Non-pigmented ciliary epithelial cell (primary cell): ENCODE measurements at regions not wholly inside any gene's neighbourhood (a gene's known extent, or its start where the extent isn't known, plus 50 kb on each side); places are given as distances from the start of the nearest gene placed in this dataset.
"Not testable (repeated sequence)": the region's sequence is repeated elsewhere in the genome, so short reads cannot be mapped to it uniquely, and the experiment has no call there.

Experiments used
- DNase-seq: peaks from one replicate; pipeline ENCODE4 v3.0.0-alpha.2; 2010; ENCODE audit warnings: low read depth

DNA sequence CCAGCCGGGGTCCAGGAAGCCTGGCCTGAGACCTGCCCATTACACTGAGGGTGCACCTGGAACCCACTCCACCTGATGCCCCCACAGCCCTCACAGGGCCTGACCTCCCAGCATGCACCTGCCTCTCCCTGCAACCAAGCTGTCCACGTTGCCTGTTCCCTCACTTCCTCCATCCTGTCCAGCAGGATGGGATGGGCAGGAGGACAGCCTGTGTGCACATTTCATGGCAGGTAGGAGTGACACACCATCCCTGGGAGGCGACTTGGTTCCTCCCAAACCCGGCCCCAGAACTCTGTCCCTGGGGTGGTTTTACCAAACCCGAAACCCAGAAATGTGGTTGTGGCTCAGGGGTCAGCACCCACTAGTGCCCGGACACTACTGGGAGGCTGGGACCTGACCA lies 203.8 kb upstream of the ZNF519 start:
- not testable (repeated sequence) for DNase-seq

DNA sequence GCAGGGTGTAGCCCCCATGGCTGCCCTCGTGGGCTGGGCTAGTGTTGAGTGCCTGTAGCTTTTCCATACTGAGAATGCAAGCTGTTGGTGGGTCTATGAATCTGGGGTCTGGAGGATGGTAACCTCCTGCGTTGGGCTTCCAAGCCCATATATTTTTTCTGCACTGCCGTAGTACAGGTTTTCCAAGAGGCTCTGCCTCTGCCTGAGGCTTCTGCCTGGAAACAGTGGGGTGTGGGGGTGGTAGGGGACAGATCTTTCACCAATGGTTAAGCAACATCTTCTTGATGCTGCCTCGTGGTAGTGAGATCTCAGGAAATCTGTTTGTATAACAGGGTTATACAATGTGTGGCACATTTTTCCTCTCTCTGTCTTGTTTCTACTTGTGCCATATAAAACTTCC lies 189.0 kb upstream of the ZNF519 start:
- DNase-seq, result not testable (repeated sequence)

DNA sequence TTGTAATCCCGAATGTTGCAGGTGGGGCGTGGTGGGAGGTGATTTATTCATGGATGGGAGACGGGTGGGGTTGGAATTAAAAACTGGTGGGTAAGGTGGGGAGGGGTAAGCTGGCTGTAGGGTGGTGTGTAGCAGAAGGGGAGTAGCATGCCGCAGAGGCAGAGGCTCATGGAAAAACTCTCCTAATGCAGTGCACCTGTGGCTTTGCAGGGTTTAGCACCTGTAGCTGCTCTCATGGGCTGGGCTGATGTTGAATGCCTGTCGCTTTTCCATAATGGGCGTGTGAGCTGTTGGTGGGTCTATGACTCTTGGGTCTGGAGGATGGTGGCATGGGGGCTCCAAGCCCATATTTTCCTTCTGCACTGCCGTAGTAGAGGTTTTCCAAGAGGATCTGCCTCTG lies 169.0 kb upstream of the ZNF519 start:
- not testable (repeated sequence) for DNase-seq

DNA sequence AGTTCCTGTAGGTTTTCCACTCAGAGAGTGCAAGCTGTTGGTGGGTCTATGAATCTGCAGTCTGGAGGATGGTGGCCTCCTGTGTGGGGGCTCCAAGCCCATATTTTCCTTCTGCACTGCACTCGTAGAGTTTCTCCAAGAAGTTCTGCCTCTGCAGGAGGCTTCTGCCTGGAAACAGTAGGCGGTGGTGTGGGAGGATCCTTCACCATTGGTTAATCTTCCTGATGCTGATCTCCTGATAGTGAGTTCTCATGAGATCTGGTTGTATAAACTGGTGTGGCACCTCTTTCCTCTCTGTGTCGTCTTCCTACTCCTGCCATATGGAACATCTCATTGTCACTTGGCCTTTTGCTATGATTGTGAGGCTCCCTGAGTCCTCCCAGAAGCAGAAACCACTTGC lies 162.8 kb upstream of the ZNF519 start:
- not testable (repeated sequence) for DNase-seq

DNA sequence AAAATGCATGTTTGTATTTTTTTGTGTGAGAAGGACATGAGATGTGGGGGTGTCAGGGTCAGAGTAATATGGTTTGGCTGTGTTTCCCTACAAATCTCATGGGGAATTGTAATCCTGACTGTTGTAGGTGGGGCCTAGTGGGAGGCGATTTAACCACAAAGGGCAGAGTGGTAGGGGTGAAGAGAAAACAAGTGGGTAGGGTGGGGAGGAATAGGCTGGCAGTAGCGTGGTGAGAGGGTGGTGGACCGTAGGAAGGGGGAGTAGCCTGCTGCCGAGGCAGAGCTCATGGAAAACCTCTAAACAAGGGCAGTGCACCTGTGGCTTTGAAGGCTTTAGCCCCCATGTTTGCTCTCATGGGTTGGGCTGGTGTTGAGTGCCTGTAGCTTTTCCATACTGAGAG lies 152.8 kb upstream of the ZNF519 start:
- DNase-seq, result no peak

DNA sequence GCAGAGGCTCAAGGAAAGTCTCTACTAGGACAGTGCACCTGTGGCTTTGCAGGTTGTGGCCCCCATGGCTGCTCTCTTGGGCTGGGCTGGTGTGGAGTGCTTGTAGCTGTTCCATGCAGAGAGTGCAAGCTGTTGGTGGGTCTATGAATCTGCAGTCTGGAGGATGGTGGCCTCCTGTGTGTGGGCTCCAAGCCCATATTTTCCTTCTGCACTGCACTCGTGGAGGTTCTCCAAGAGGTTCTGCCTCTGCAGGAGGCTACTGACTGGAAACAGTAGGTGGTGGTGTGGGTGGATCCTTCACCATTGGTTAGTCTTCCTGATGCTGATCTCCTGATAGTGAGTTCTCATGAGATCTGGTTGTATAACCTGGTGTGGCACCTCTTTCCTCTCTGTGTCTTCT lies 143.2 kb upstream of the ZNF519 start:
- not testable (repeated sequence) for DNase-seq

DNA sequence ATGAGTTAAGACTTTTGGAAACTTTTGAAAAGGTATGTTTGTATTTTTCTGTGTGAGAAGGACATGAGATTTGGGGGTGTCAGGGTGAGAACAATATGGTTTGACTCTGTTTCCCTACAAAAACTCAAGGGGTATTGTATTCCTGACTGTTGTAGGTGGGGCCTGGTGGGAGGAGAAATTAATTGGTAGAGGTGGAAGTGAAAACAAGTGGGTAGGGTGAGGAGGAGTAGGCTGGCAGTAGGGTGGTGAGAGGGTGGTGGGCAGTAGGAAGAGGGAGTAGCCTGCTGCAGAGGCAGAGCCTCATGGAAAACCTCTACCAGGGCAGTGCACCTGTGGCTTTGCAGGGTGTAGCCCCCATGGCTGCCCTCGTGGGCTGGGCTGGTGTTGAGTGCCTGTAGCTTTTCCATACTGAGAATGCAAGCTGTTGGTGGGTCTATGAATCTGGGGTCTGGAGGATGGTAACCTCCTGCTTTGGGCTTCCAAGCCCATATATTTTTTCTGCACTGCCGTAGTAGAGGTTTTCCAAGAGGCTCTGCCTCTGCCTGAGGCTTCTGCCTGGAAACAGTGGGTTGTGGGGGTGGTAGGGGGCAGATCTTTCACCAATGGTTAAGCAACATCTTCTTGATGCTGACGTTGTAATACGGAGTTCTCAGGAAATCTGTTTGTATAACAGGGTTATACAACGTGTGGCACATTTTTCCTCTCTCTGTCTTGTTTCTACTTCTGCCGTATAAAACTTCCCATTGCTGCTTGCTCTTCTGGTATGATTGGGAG lies 133.6 kb upstream of the ZNF519 start:
- not testable (repeated sequence) for DNase-seq

DNA sequence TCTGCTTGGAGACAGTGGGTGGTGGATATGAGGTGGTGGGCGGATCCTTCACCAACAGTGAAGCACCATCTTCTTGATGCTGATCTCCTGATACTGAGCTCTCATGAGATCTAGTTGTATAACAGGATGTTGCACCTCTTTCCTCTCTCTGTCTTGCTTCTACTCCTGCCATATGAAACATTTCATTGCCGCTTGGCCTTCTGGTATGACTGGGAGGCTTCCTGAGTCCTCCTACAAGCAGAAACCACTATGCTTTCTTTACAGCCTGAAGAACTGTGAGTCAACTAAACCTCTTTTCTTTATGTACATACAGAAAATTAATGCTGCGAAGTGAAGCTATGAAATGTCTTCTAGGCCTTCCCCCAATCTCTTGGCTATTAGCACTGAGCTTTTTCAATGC lies 130.6 kb upstream of the ZNF519 start:
- not testable (repeated sequence) for DNase-seq

DNA sequence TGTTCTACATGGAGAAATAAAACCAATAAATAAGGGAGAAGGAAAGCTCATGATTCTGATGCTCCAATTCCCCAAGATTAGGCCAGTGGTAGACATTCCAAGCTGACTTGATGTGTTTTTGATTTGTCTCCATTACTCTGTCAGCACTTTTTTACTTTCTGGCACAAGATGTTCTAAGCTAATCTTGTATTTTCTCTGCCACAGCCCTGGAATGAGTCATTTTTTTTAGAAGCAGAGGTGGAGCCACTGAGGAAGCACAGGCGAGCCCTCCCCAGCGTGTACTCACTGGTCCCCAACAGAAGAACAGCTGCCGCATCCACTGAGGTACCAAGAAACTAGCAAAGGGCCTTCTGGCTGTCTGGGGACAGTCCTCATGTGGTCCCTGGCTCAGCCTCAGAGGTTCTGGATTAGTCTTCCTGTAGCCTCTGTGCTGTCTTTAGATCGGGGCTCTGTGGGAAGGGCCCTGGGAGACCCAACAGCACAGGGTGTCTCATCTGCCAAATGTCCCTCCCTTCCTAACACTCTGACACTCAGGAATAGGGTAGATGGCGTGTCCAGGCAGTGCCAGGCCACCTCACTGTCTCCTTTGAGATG lies 117.9 kb upstream of the ZNF519 start:
- DNase-seq, result not testable (repeated sequence)

DNA sequence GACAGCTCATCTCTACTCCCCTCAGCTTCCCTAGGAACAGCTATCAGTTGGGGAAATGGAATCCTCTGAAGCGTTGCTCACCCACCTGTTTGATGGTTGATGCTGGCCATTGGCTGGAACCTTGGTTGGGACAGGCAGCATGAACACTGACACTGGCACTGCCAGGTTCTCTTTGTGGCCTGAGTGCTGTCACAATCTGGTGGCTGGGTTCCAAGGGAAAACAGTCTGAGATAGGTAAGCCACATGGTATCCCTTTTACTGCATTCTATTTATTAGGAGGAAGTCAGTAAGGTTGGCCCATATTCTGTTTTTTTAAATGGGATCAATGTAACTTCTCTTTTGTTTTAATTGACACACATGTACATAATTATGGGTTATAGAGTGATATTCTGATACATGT lies 107.0 kb upstream of the ZNF519 start:
- not testable (repeated sequence) for DNase-seq

DNA sequence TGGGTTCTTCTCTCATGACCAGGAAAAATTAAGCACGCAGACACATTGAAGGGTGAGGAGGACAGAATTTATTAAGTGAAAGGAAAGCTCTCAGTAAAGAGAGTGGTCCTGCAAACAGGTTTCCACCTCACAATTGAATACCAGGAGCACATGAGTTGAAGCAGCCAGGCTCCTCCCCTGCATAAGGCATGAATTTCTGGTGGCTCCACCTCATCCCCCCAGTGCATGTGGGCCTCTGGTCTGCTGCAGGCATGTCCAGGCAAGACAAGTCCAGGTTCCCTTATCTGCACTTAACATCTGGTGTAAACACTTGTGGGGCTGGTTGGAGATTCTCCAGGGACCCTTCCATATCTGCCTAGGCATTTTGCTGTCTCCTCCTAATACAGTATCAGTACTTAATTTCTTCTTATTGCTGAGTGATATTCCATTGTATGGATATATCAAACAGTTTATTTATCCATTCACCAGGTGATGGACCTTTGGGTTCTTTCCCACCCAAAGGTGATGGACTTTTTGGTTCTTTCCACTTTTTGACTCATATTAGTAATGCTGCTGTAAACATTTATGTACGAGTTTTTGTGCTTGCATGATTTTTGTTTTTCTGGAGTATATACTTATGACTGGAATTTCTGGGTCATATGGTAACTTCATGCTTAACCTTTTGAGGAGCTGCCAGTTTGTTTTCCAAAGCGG lies 104.3 kb upstream of the ZNF519 start:
- DNase-seq, result not testable (repeated sequence)

DNA sequence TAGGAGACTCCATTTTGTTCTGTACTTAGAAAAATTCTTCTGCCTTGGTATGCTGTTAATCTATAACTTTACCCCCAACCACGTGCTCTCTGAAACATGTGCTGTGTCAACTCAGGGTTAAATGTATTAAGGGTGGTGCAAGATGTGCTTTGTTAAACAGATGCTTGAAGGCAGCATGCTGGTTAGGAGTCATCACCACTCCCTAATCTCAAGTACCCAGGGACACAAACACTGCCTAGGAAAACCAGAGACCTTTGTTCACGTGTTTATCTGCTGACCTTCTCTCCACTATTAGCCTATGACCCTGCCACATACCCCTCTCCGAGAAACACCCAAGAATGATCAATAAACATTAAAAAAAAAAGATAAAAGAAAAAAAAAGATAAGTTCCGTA lies 93.0 kb upstream of the ZNF519 start:
- not testable (repeated sequence) for DNase-seq

DNA sequence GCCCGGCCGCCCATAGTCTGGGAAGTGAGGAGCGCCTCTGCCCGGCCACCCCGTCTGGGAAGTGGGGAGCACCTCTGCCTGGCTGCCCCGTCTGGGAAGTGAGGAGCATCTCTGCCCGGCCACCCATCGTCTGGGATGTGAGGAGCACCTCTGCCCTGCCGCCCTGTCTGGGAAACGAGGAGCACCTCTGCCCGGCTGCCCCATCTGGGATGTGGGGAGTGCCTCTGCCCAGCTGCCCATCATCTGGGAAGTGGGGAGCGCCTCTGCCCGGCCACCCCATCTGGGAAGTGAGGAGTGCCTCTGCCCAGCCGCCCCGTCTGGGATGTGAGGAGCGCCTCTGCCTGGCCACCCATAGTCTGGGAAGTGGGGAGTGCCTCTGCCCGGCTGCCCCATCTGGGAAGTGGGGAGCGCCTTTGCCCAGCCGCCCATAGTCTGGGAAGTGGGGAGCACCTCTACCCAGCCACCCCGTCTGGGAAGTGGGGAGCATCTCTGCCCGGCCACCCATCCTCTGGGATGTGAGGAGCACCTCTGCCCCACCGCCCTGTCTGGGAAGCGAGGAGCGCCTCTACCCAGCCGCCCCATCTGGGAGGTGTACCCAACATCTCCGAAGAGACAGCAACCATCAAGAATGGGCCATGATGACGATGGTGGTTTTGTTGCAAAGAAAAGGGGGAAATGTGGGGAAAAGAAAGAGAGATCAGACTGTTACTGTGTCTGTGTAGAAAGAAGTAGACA lies 92.5 kb upstream of the ZNF519 start:
- not testable (repeated sequence) for DNase-seq

DNA sequence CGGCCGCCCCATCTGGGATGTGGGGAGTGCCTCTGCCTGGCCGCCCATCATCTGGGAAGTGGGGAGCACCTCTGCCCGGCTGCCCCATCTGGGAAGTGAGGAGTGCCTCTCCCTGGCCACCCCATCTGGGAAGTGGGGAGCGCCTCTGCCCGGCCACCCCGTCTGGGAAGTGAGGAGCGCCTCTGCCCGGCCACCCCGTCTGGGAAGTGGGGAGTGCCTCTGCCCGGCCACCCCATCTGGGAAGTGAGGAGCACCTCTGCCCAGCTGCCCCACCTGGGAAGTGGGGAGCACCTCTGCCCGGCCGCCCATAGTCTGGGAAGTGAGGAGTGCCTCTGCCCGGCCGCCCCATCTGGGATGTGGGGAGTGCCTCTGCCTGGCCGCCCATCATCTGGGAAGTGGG lies 91.7 kb upstream of the ZNF519 start:
- not testable (repeated sequence) for DNase-seq

DNA sequence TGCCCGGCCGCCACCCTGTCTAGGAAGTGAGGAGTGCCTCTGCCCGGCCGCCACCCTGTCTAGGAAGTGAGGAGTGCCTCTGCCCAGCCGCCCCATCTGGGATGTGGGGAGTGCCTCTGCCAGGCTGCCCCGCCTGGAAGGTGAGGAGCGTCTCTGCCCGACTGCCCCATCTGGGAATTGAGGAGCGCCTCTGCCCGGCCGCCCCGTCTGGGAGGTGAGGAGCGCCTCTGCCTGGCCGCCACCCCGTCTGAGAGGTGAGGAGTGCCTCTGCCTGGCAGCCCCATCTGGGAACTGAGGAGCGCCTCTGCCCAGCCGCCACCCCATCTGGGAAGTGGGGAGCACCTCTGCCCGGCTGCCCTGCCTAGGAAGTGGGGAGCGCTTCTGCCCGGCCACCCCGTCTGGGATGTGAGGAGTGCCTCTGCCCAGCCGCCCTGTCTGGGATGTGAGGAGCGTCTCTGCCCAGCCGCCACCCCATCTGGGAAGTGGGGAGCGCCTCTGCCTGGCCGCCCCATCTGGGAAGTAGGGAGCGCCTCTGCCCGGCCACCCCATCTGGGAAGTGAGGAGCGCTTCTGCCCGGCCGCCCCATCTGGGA lies 91.1 kb upstream of the ZNF519 start:
- not testable (repeated sequence) for DNase-seq

DNA sequence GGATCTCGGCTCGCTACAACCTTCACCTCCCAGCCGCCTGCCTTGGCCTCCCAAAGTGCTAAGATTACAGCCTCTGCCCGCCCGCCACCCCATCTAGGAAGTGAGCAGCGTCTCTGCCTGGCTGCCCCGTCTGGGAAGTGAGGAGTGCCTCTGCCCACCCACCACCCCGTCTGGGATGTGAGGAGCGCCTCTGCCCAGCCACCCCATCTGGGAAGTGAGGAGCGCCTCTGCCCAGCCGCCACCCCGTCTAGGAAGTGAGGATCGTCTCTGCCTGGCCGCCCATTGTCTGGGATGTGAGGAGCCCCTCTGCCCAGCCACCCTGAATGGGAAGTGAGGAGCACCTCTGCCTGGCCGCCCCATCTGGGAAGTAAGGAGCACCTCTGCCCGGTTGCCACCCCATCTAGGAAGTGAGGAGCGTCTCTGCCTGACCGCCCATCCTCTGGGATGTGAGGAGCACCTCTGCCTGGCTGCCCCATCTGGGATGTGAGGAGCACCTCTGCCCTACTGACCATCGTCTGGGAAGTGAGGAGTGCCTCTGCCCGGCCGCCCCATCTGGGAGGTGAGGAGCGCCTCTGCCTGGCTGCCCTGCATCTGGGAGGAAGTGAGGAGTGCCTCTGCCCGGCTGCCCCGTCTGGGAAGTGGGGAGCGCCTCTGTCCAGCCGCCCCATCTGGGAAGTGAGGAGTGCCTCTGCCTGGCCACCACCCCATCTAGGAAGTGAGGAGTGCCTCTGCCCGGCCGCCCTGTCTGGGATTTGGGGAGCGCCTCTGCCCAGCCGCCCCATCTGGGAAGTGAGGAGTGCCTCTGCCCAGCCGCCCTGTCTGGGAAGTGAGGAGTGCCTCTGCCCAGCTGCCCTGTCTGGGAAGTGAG lies 90.4 kb upstream of the ZNF519 start:
- not testable (repeated sequence) for DNase-seq

DNA sequence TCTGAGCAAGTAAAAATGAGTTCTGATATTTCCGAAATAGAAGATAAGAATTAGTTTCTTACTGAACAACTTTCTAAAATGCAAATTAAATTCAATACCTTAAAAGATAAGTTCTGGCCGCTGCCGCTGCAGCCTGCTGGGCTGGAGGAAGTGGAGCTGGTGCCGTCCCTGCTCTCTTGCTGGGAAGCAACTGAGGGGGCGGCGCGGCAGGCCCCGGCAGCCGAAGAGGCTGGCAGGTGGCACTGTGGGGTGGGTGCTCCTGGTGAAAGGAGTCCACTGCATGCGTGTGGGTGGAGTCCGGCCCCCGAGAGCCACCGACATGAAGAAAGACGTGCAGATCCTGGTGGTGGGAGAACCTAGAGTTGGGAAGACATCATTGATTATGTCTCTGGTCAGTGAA lies 89.5 kb upstream of the ZNF519 start:
- DNase-seq, result no peak

DNA sequence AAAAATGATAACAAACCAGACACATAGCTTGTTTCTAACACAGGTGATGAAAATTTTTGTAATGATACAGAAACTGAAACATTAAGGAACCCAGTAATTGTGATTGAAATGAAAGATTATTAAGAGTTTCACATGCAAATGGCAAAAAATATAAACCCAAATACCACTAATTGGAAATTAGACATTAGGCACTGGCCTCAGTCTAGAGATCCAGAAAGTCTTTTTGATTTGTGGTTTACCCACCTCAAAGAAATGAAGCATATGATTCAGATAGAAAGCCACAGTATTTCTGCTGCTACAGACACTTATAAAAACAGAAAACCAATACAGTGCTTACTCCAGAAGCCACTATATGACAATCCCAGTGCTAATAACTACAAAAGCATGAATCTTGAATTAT lies 83.7 kb upstream of the ZNF519 start:
- DNase-seq, result not testable (repeated sequence)

DNA sequence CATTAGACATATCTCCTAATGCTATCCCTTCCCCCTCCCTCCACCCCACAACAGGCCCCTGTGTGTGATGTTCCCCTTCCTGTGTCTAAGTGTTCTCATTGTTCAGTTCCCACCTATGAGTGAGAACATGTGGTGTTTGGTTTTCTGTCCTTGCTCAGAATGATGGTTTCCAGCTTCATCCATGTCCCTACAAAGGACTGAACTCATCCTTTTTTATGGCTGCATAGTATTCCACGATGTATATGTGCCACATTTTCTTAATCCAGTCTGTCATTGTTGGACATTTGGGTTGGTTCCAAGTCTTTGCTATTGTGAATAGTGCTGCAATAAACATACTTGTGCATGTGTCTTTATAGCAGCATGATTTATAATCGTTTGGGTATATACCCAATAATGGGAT lies 71.2 kb upstream of the ZNF519 start:
- DNase-seq, result not testable (repeated sequence)

DNA sequence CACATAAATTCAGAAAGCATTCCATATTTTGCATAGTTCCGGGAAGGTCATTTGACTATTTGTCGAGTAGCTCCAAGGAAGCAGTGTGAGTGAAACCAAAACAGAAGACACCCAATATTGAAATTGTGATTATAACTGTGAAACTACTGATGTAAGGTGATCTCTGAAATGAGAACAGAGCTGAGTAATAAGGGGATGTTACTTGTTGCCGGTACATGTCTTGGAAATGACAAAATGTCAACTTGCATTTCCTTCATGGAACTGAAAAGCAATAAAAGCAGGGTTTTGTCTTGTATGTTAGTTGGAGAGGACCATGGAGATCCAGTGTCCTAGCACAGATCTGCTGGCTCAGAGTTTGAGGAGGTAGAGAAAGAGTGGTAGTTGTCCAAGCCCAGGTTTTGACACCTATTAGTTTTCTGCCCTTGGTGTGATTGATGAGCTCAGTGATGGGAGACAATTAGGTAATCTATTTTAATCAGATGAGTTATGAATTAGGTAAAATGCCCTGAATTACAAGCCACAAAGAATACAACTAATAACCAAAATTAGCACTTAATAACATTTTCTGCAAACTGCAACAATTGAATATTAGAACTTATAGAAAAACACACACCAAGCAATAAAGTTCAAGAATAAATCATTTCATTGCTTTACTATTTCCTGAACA lies 58.7 kb upstream of the ZNF519 start:
- DNase-seq, result not testable (repeated sequence)
